GM21619 (cell line): ENCODE measurements at regions not wholly inside any gene's neighbourhood (a gene's known extent, or its start where the extent isn't known, plus 50 kb on each side); places are given as distances from the start of the nearest gene placed in this dataset.
"Not testable (repeated sequence)": the region's sequence is repeated elsewhere in the genome, so short reads cannot be mapped to it uniquely, and the experiment has no call there.

Experiments used
- ATAC-seq: cut with Tn5 transposase; IDR thresholded peaks from one replicate; pipeline ENCODE4 v1.9.1; 2021; ENCODE audit not compliant: unreplicated experiment

DNA sequence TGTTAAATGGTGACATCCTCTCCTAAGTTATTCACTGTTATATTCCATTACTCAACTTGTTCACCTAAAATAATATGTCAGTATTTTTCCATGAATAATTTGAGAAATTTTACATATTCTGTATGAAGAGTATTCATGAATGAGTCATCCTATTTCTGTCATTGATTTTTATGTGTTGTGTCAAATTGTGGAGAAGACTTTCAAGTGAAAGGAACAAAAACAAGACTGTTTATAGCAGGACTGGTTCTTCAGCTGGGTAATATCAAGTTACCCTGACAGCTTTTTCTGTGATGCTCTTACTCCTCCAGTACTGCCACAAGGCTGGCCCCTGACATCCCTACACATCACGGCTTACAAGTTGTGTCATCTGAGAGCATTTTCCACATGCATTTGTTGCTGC is 847.7 kb downstream of the NCAM2 start:
- ATAC-seq = no peak

DNA sequence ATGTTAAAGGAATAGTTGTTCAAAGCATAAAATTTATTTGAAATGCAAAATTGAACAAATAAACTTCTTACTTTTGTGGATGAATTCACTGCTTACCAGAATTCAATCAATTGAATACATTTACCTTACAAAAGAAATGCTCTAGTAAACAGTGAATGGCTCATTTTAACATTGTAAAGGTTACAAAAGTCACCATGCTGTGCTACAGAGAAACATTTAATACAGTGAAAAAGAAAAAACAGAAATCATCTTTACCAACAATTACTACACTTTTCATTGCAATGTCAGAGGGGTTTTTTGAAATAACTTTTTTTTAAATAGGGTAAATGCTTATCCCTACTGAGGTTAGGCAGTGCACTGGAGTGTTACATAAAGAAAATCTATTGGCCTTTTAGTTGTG is 853.0 kb downstream of the NCAM2 start:
- no peak for ATAC-seq

DNA sequence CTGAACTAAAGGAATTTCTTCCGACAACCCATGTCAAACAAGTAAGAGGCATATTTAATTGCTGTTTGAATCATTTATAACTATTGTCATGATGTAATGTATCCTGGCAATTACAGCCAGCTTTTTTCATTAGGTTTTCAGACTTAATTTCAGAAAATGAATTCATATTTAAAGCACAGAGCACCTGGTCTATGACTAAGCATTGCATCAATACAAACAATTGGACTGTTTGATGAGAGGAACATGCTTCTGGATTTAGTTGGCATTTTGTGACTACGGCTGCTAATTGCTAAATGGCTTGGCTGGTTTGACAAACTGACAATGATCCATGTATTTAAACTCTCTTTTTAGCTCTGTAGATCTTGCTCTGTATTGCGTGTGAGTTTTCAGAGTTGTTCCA is 853.4 kb downstream of the NCAM2 start:
- ATAC-seq = no peak

- ATAC-seq = no peak
Observed at GRCh38 chr21:21858502-21859334, 860.5 kb downstream of the NCAM2 start.

DNA sequence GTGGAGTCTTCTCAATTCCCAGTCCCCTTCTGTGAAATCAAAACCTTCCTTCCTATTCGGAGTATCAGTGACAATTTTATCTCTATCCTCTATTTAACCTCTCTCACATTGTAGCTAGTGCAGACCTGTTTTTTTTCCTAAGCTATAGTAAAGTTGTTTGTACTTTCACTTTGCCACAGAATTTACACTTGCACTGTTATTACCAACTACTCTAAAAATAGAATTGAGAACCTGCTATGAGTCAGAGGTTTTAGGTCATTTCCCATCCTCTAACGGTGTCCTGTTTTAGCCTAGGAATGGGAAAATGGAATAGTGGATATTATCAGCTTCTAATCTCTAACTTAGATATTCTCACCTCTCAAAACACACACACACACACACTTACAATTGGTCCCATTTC is 862.7 kb downstream of the NCAM2 start:
- no peak for ATAC-seq

GRCh38 chr21:21864321-21864840 is 866.2 kb downstream of the NCAM2 start:
- no peak for ATAC-seq

DNA sequence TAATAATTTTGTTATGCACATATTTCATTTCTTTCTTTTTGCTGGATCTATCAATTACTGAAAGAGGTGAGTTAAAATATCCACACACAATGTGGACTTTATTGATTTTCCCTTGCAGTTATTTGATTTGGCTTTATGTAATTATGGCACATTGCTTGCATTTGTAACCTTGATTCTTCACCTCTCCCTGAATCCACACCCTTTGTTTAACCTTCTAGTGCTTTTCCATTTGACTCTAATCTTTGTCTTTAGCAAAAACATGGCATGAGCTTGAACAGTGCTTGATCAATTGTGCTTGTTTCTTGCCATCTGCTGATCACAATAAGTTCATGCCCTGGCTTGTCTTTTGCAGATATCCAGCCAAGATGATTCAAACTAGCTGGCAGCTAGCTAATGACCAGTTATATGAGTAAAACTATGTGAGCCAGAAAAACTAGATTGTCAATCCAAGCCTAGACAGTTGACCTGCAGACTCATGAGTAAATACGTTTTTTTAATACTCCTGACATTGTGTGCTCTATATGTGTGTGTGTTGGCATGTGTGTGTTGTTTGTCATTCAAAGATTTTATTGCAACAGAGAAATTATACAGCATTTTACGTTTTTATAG is 899.2 kb downstream of the NCAM2 start:
- no peak for ATAC-seq

DNA sequence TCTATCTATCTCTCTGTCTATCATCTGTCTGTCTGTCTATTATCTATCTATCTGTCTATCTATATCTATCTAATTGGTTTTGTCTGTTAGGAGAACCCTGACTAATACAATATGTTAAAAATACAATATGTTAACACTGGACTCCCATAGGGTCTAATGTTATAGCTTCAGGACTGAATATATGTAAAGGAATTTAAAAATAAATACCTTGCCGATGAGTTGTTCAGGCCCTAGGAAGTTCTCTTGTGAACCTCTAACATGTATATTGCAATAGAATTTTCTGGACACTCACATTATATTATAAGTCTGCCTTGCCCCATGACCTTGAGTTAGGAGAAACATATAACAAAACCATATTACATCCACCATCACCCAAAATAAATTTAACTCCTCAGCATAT is 900.6 kb downstream of the NCAM2 start:
- no peak for ATAC-seq

- ATAC-seq = not testable (repeated sequence)
Observed at GRCh38 chr21:21902416-21902815, 904.2 kb downstream of the NCAM2 start.

- ATAC-seq = no peak
Observed at GRCh38 chr21:21907271-21907670, 909.1 kb downstream of the NCAM2 start.

GRCh38 chr21:21915816-21916215 is 917.6 kb downstream of the NCAM2 start:
- ATAC-seq = no peak

GRCh38 chr21:21921410-21922232 is 923.4 kb downstream of the NCAM2 start:
- no peak for ATAC-seq

- ATAC-seq = no peak
Observed at GRCh38 chr21:21929226-21929625, 931.0 kb downstream of the NCAM2 start.

DNA sequence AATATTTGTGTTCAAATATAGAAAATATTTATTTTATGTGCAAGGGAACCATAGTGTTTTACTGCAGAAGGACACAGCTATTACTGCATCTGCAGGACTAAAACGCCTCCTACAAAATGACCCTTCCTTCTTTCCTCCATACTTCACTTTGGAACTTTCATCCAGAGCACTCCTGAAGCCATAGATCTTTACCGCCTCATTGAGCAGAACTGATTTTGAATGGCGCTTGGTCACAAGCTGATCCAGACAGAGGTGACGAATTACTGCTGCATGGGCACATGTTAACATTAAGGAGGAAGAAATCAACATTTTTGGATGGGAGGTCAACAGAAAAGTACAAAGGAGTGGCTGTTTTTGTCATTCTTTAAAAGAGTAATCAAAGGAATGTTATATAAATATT is 931.6 kb downstream of the NCAM2 start:
- no peak for ATAC-seq

GRCh38 chr21:21952566-21952965 is 954.4 kb downstream of the NCAM2 start:
- ATAC-seq = no peak

GRCh38 chr21:21955204-21955603 is 957.0 kb downstream of the NCAM2 start:
- ATAC-seq = no peak

- no peak for ATAC-seq
Observed at GRCh38 chr21:21957490-21957889, 959.3 kb downstream of the NCAM2 start.

DNA sequence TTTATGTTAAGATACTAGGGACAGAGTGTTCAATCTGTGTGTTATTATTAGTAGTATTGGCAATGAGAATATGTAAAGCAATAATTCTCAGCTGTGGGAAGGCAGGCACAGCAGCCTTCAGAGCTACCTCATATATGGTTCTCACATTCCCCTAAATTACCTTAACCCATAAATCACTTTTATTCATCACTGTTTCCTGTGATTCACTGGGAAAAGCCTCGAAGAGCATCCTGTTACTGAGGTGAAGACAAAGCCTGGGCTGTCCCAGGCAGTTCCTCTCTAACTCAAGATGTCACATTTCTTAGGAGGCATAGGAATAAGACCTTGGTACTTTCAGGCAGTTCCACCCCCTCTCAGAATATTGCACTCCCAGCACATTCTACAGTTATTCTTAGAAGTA is 965.7 kb downstream of the NCAM2 start:
- ATAC-seq = no peak

- ATAC-seq = no peak
Observed at GRCh38 chr21:21968810-21969209, 970.6 kb downstream of the NCAM2 start.

DNA sequence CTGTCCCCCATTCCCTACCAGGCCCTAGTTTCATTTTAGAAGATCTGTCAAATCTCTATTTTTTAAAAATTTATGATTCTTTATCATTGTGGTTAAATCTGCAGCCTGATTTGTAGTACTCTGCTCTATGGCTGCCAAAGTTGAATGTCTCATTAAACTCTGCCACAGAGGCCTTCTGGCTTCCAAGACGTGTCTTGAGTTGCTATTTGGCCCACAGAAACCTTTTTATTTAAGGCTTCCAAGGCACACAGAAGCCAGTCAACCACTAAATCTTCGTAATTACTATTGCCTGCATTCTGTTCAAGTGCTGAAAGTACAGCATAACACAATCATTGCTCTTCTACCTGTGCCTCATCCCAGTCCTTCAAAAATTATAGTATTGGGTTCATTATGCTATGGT is 971.0 kb downstream of the NCAM2 start:
- ATAC-seq = no peak

GRCh38 chr21:21971384-21971783 is 973.2 kb downstream of the NCAM2 start:
- ATAC-seq = no peak

GRCh38 chr21:21973806-21974205 is 975.6 kb downstream of the NCAM2 start:
- no peak for ATAC-seq
